Endodermal cell (in vitro differentiated cells): ENCODE measurements at regions not wholly inside any gene's neighbourhood (a gene's known extent, or its start where the extent isn't known, plus 50 kb on each side); places are given as distances from the start of the nearest gene placed in this dataset.

Experiments
- DNase-seq: peaks from one replicate; pipeline ENCODE4 v3.0.0-alpha.2; 2017
- H3K27ac ChIP-seq: 2 replicates; pipeline ENCODE4 v1.5.1; 2013; ENCODE audit warnings: mild to moderate bottlenecking, low read depth, low read length, moderate library complexity
- H3K27me3 ChIP-seq: 2 replicates; pipeline ENCODE4 v1.6.1; 2013; ENCODE audit warnings: mild to moderate bottlenecking, low read length, moderate library complexity; ENCODE audit not compliant: insufficient read depth, control insufficient read depth, poor library complexity, severe bottlenecking
- H3K36me3 ChIP-seq: 2 replicates; pipeline ENCODE4 v1.7.0; 2013; ENCODE audit warnings: mild to moderate bottlenecking, low read length, moderate library complexity; ENCODE audit not compliant: control insufficient read depth, insufficient read depth
- H3K4me1 ChIP-seq: one replicate; pipeline ENCODE4 v1.7.0; 2013; ENCODE audit warnings: low read length; ENCODE audit not compliant: control insufficient read depth, insufficient read depth
- H3K4me3 ChIP-seq: 2 replicates; pipeline ENCODE4 v1.5.1; 2013; ENCODE audit warnings: mild to moderate bottlenecking, low read length, moderate library complexity
- H3K9ac ChIP-seq: 2 replicates; pipeline ENCODE4 v1.6.1; 2013; ENCODE audit warnings: mild to moderate bottlenecking, low read length, moderate library complexity; ENCODE audit not compliant: poor library complexity, severe bottlenecking; ENCODE audit errors: extremely low read depth
- H3K9me3 ChIP-seq: 2 replicates; pipeline ENCODE4 v1.6.1; 2013; ENCODE audit warnings: mild to moderate bottlenecking, low read length, moderate library complexity; ENCODE audit not compliant: control insufficient read depth
- H3K27ac Mint-ChIP-seq: 2 replicates; pipeline ENCODE4 v1.8.0; 2020; ENCODE audit warnings: mixed read lengths
- H3K27me3 Mint-ChIP-seq: 2 replicates; pipeline ENCODE4 v1.8.0; 2021; ENCODE audit warnings: mild to moderate bottlenecking, mixed read lengths; ENCODE audit not compliant: insufficient read depth
- H3K36me3 Mint-ChIP-seq: 2 replicates; pipeline ENCODE4 v1.8.0; 2020; ENCODE audit warnings: low read depth, mixed read lengths
- H3K4me1 Mint-ChIP-seq: 2 replicates; pipeline ENCODE4 v1.8.0; 2020; ENCODE audit warnings: mixed read lengths
- H3K4me3 Mint-ChIP-seq: 2 replicates; pipeline ENCODE4 v1.8.0; 2020; ENCODE audit warnings: mild to moderate bottlenecking, moderate library complexity, mixed read lengths
- H3K9me3 Mint-ChIP-seq: 2 replicates; pipeline ENCODE4 v1.8.0; 2020; ENCODE audit warnings: mild to moderate bottlenecking, mixed read lengths
- CTCF ChIP-seq: fragments of 200-600 bp; sonication (generic); conservative IDR thresholded peaks from 2 replicates; pipeline ENCODE4 v1.5.0; 2021; ENCODE audit warnings: antibody characterized with exemption, mild to moderate bottlenecking
- WGBS, 2 experiments: methylation state at CpG; one replicate each; pipeline versions ENCODE4 v1.1.5 to v1.1.7; 2013; ENCODE audit warnings: missing lambda C conversion rate in 2 of 2, mixed read lengths in 1 of 2; ENCODE audit not compliant: insufficient coverage in 1 of 2, insufficient read length in 1 of 2; 5-methylcytosine and 5-hydroxymethylcytosine counted together

DNA sequence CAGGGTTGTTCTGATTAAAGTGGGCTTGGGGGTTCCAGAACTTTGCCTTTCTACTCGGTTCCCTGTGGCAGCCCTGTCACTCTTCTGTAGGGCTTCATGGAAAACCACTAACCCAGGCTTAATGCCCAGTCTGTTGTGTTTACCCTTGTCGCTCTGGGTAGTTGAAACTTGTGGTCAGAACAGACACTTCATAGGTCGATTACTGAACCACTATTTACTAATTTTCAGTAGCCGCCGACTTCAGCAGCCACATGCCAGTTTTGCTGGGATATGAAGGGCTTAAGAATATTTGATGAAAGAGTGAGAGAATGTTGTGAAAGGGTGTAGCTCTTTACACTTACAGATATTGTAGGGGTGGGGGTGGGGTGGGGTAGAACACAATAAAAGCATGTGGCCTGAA lies 362.3 kb downstream of the RND3 start:
- Histone ChIP-seq H3K27ac (no peak overlapping the region), H3K36me3 (no peaks in the 10 kb centered on the region), H3K9ac (no peak overlapping the region), H3K4me1 (peaks cover 8% of the 10 kb centered on the region), H3K4me3 (no peak overlapping the region), H3K27me3 (peaks cover 29% of the 10 kb centered on the region), H3K9me3 (no peaks in the 10 kb centered on the region)
- H3K9me3 Mint-ChIP-seq, result peaks cover 7% of the 10 kb centered on the region
- H3K27me3 Mint-ChIP-seq, result peaks cover 53% of the 10 kb centered on the region
- 92 to 100% methylated on average over 1 to 5 of the region's 5 CpGs for WGBS, 2 experiments
- peaks cover 21% of the 10 kb centered on the region for H3K4me1 Mint-ChIP-seq
- no peak overlapping the region for H3K27ac Mint-ChIP-seq
- no peaks in the 10 kb centered on the region for H3K36me3 Mint-ChIP-seq
- no peak for TF ChIP-seq CTCF
- no peak for DNase-seq
- H3K4me3 Mint-ChIP-seq, result no peak overlapping the region

DNA sequence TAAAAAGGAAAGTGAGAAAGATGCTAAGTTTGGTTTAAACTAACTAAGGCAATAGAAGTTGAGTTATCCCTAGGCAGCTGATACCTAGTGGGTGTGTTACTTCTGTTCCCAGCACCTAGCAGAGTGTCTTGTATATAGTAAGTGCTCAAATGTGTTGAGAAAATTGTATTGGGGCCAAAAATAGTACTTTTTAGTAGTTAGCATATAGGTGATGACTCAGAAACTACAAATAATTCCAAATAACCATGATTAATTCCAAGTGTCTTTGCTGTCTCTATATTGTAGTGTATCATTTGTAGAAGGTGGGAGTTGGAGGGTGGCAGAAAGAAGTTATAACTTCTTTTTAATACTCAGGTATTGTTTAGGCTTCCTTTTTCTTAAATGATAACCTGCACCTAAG lies 362.7 kb downstream of the RND3 start:
- no peaks in the 10 kb centered on the region for H3K9me3 ChIP-seq
- no peak overlapping the region for H3K27ac ChIP-seq
- TF ChIP-seq CTCF, result no peak
- H3K4me3 ChIP-seq, result no peak overlapping the region
- peaks cover 33% of the 10 kb centered on the region for H3K27me3 ChIP-seq
- H3K9me3 Mint-ChIP-seq, result peaks cover 7% of the 10 kb centered on the region
- H3K36me3 ChIP-seq, result no peaks in the 10 kb centered on the region
- H3K27ac Mint-ChIP-seq, result no peak overlapping the region
- no peak for DNase-seq
- peaks cover 25% of the 10 kb centered on the region for H3K4me1 Mint-ChIP-seq
- no peaks in the 10 kb centered on the region for H3K36me3 Mint-ChIP-seq
- no peak overlapping the region for H3K9ac ChIP-seq
- H3K4me1 ChIP-seq, result peaks cover 8% of the 10 kb centered on the region
- H3K4me3 Mint-ChIP-seq, result no peak overlapping the region
- H3K27me3 Mint-ChIP-seq, result peaks cover 58% of the 10 kb centered on the region

- TF ChIP-seq CTCF, result no peak
- Mint-ChIP-seq H3K36me3 (no peaks in the 10 kb centered on the region), H3K27ac (no peak overlapping the region), H3K4me3 (no peak overlapping the region), H3K4me1 (peaks cover 26% of the 10 kb centered on the region), H3K27me3 (peaks cover 66% of the 10 kb centered on the region), H3K9me3 (no peaks in the 10 kb centered on the region)
- Histone ChIP-seq H3K9ac (no peak overlapping the region), H3K27me3 (peaks cover 33% of the 10 kb centered on the region), H3K9me3 (no peaks in the 10 kb centered on the region), H3K27ac (no peak overlapping the region), H3K4me3 (no peak overlapping the region), H3K4me1 (peaks cover 8% of the 10 kb centered on the region), H3K36me3 (no peaks in the 10 kb centered on the region)
- 60 to 93% methylated on average over 1 to 2 of the region's 2 CpGs for WGBS, 2 experiments
- DNase-seq, result no peak
Measured at GRCh38 chr2:150122871-150123613, 364.4 kb downstream of the RND3 start.
